GM08714 (cell line): ENCODE measurements at regions not wholly inside any gene's neighbourhood (a gene's known extent, or its start where the extent isn't known, plus 50 kb on each side); places are given as distances from the start of the nearest gene placed in this dataset.
"Not testable (repeated sequence)": the region's sequence is repeated elsewhere in the genome, so short reads cannot be mapped to it uniquely, and the experiment has no call there.

Experiments used
- H3K4me3 ChIP-seq: fragments of 200-500 bp; sonication (Bioruptor generic); 2 replicates; pipeline ENCODE4 v1.5.1; 2014; ENCODE audit warnings: mild to moderate bottlenecking, low read length, inconsistent platforms
- ZNF274 ChIP-seq: IDR thresholded peaks from 2 replicates; pipeline ENCODE4 v1.6.1; 2012; ENCODE audit warnings: mild to moderate bottlenecking, low read depth, low read length

GRCh38 chr21:8987896-8988295, 1533.5 kb upstream of the TPTE start:
- not testable (repeated sequence) for H3K4me3 ChIP-seq

DNA sequence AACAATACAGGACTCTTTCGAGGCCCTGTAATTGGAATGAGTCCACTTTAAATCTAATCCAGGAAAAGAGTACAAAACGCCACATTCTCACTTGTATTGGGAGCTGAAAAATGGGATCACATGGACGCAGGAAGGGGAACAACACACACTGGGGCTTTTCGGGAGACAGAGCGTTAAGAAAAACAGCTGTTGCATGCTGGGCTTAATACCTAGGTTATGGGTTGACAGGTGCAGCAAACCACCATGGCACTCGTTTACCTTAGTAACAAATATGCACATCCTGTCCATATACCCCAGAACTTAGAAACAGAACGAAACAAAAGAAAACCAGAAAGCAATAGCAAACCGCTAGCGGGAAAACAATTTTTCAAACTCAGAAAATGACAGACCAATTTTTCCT, 1532.7 kb upstream of the TPTE start:
- no peak for TF ChIP-seq ZNF274
- H3K4me3 ChIP-seq = no peak overlapping the region

- no peak overlapping the region for H3K4me3 ChIP-seq
- TF ChIP-seq ZNF274 = no peak
These were observed 1532.1 kb upstream of the TPTE start for GRCh38 chr21:8989261-8989711.

- no peak overlapping the region for H3K4me3 ChIP-seq
- no peak for TF ChIP-seq ZNF274
These were observed 1531.6 kb upstream of the TPTE start for GRCh38 chr21:8989721-8990325.

DNA sequence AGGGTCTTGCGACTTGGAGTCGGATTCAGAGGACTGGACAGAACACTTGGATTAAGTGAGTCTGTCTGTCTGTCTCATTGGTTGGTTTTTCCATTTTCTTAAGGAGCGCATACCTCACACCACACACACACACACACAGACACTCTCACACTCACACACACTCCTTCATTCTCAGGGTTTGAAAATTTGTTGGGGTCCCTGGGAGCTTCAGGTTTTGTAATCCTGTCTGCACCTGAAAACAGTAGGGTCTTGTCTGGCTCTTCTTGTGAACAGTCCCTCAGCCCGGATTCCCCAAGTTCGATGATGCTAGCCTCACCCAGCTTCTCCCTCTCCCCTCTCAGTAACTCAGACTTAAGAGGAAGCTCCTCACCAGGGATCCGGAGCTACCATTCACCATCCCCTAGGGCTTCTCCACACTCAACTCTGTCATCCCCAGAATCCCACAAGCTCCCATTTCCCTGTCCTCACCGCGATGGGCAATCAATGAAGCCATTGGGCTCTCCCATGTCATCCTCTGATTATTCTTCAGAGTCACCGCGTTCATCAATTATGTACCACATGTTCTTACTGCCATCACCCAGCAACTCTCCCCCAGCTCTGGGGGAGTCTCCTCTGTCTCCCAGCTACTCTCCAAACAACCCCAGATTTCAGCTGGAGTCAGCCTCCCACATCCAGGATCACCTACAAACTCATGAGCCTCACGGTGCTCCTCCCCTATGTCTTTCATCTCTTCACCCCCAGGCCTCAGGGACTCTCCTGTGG, 1530.9 kb upstream of the TPTE start:
- TF ChIP-seq ZNF274 = no peak
- no peak overlapping the region for H3K4me3 ChIP-seq

DNA sequence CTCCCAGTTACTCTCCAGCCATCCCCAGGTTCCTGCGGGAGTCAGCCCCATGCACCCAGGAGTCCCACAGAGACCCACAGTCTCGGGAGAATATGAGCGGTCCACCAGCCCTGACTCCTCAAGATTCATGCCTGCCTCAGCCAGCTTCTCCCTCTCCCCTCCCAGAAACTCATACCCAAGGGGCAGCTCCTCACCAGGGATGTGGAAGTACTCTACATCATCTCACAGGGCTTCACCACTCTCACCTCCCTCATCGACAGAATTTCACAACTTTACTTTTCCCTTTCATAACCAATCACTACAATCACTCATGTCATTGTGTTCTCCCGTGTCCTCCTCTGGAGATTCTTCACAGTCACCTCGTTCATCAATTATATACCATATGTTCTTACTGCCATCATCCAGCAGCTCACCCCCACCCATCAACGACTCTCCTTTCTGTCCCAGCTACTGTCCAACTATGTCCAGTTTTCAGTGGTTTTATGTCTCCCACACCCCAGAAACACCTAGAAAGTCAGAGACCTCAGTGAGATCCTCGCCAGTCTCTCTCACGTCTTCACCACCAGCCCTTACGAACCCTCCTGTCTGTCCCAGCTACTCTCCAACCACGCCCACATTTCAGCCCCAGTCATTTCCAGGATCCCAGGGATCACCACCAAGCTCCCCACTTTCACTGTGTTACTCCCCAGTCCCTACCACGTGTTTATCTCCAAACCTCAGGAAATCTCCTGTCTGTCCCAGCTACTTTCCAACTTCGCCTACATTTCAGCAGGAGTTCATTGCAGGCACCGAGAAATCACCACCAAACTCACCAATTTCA, 1530.1 kb upstream of the TPTE start:
- H3K4me3 ChIP-seq = no peak overlapping the region
- no peak for TF ChIP-seq ZNF274

- H3K4me3 ChIP-seq = no peak overlapping the region
- no peak for TF ChIP-seq ZNF274
These were observed 1529.3 kb upstream of the TPTE start for GRCh38 chr21:8991968-8992621.

GRCh38 chr21:8992731-8993174, 1528.6 kb upstream of the TPTE start:
- TF ChIP-seq ZNF274 = no peak

GRCh38 chr21:8993284-8993942, 1528.0 kb upstream of the TPTE start:
- no peak overlapping the region for H3K4me3 ChIP-seq
- TF ChIP-seq ZNF274 = no peak

More at GRCh38 chr21:8992731-8993174, 1528.6 kb upstream of the TPTE start:
- no peak overlapping the region for H3K4me3 ChIP-seq

DNA sequence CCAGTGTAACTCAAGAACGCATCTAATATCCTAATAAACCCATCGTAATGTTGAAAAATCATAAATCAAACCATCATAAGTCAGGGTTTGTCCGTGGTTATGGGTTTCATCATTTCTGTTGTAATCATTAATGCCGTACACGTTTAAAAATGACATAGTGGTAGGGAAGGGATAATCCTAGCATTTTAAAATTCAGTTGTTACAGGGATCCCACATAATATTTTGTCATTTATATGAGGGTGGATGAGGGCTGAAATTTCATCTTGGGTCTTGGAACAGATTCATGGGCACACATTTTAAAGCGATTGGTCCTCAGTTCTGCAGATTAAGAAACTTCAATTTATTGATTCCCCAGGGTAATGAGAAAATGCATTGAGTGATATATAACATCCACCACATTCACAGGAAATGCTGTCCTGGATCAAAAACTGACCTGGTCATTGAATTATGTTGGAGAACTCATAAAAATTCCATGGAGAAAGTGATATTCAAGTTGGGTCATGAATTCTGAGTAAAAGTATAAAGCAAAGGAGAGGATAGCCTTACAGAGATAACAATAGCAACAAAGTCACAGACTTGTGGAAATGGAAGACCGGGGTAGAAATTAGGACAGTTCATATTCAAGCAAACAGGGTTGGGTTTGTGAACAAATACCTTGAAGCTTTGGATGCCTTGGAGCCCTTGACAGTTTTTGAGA, 1527.3 kb upstream of the TPTE start:
- no peak for TF ChIP-seq ZNF274
- H3K4me3 ChIP-seq = no peak overlapping the region

GRCh38 chr21:8994640-8995511, 1526.5 kb upstream of the TPTE start:
- no peak for TF ChIP-seq ZNF274
- no peak overlapping the region for H3K4me3 ChIP-seq

- not testable (repeated sequence) for H3K4me3 ChIP-seq
These were observed 1524.9 kb upstream of the TPTE start for GRCh38 chr21:8996487-8996968.
